SK-N-SH (cell line): ENCODE measurements at regions not wholly inside any gene's neighbourhood (a gene's known extent, or its start where the extent isn't known, plus 50 kb on each side); places are given as distances from the start of the nearest gene placed in this dataset.

Source experiments
- CTCF ChIA-PET: fragments of 300-600, 350-600 bp; formaldehyde crosslinking; extraction: SDS; loops from one replicate; lab custom pipeline; 2021; lab: Yijun Ruan, JAX
- POLR2A ChIA-PET: fragments of 350-600 bp; sonication (Branson Sonifier 250); formaldehyde crosslinking; extraction: SDS; loops from one replicate; lab custom pipeline; 2020; ENCODE audit warnings: antibody characterized with exemption, inconsistent platforms; lab: Yijun Ruan, JAX
- DNase-seq: peaks from one replicate; pipeline ENCODE4 v3.0.0; 2012
- H2AFZ ChIP-seq: fragments of 200-600 bp; sonication (generic); 2 replicates; pipeline ENCODE4 v1.8.1; 2016; ENCODE audit warnings: antibody characterized with exemption, mild to moderate bottlenecking, low read depth
- H3F3A ChIP-seq: fragments of 200-600 bp; sonication (generic); replicated peaks from 2 replicates; pipeline ENCODE3; 2016; ENCODE audit warnings: antibody characterized with exemption, mild to moderate bottlenecking; ENCODE audit not compliant: insufficient read depth
- H3K27ac ChIP-seq, 2 experiments: fragments of 200-500 bp in 1 of 2; fragments of 200-600 bp in 1 of 2; sonication (Bioruptor generic) in 1 of 2; sonication (generic), shearing (Covaris generic) in 1 of 2; 2 replicates each; pipeline versions ENCODE4 v1.5.1 to v1.6.1; 2014 to 2016; ENCODE audit warnings: low read depth in 2 of 2, inconsistent platforms in 1 of 2, low read length in 1 of 2, mild to moderate bottlenecking in 1 of 2, mixed read lengths in 1 of 2
- H3K27me3 ChIP-seq: fragments of 200-600 bp; sonication (generic), shearing (Covaris generic); 2 replicates; pipeline ENCODE4 v1.6.1; 2016; ENCODE audit warnings: mixed run types; ENCODE audit not compliant: insufficient read depth
- H3K36me3 ChIP-seq, 2 experiments: fragments of 200-500 bp in 1 of 2; fragments of 200-600 bp in 1 of 2; sonication (Bioruptor generic) in 1 of 2; sonication (generic) in 1 of 2; replicated peaks in 1 of 2; 2 replicates each; pipeline versions ENCODE3 to v1.5.1; 2014 to 2016; ENCODE audit warnings: low read length in 1 of 2, mild to moderate bottlenecking in 1 of 2; ENCODE audit not compliant: insufficient read depth in 2 of 2, control insufficient read depth in 1 of 2
- H3K4me1 ChIP-seq, 2 experiments: fragments of 200-500 bp in 1 of 2; fragments of 200-600 bp in 1 of 2; sonication (Bioruptor generic) in 1 of 2; sonication (generic), shearing (Covaris generic) in 1 of 2; 2 replicates each; pipeline versions ENCODE4 v1.5.1 to v1.6.1; 2014 to 2016; ENCODE audit warnings: low read depth in 1 of 2, low read length in 1 of 2, mixed run types in 1 of 2; ENCODE audit not compliant: insufficient read depth in 2 of 2, control insufficient read depth in 1 of 2
- H3K4me2 ChIP-seq: fragments of 200-600 bp; sonication (generic), shearing (Covaris generic); 2 replicates; pipeline ENCODE4 v1.6.1; 2017; ENCODE audit warnings: mixed run types
- H3K4me3 ChIP-seq, 2 experiments: fragments of 200-500 bp in 1 of 2; fragments of 200-600 bp in 1 of 2; sonication (Bioruptor generic) in 1 of 2; sonication (generic), shearing (Covaris generic) in 1 of 2; 2 replicates each; pipeline versions ENCODE4 v1.5.1 to v1.8.1; 2014 to 2016; ENCODE audit warnings: low read depth in 2 of 2, inconsistent platforms in 1 of 2, low read length in 1 of 2, mild to moderate bottlenecking in 1 of 2, mixed read lengths in 1 of 2, moderate library complexity in 1 of 2
- H3K79me2 ChIP-seq: fragments of 200-600 bp; sonication (generic); 2 replicates; pipeline ENCODE4 v1.8.1; 2017; ENCODE audit warnings: mild to moderate bottlenecking; ENCODE audit not compliant: insufficient read depth
- H3K9ac ChIP-seq: fragments of 200-600 bp; sonication (generic); 2 replicates; pipeline ENCODE4 v1.6.1; 2017; ENCODE audit warnings: mixed run types
- H3K9me2 ChIP-seq: fragments of 200-600 bp; sonication (generic); 2 replicates; pipeline ENCODE4 v1.6.1; 2017; ENCODE audit warnings: mixed run types
- H3K9me3 ChIP-seq: fragments of 200-600 bp; sonication (generic); 2 replicates; pipeline ENCODE4 v1.6.1; 2017; ENCODE audit warnings: mixed run types, mild to moderate bottlenecking, moderate library complexity
- H4K20me1 ChIP-seq: fragments of 200-600 bp; sonication (generic); 2 replicates; pipeline ENCODE4 v1.6.1; 2017; ENCODE audit warnings: mild to moderate bottlenecking, mixed run types; ENCODE audit not compliant: insufficient read depth
- CHD2 ChIP-seq: fragments of 150-350 bp; IDR thresholded peaks from 2 replicates; pipeline ENCODE4 v1.6.1; 2018; ENCODE audit warnings: low read length; ENCODE audit not compliant: partially characterized antibody
- EZH2phosphoT487 ChIP-seq: fragments of 200-600 bp; sonication (generic); IDR thresholded peaks from 2 replicates; pipeline ENCODE4 v1.6.1; 2017; ENCODE audit warnings: low read depth, mixed run types, mild to moderate bottlenecking, antibody characterized with exemption, moderate library complexity, borderline replicate concordance
- FOSL2 ChIP-seq: IDR thresholded peaks from 2 replicates; pipeline ENCODE4 v1.4.0; 2012; ENCODE audit warnings: low read depth, mild to moderate bottlenecking, moderate library complexity, borderline replicate concordance
- FOXJ3 ChIP-seq: sonication (generic); formaldehyde crosslinking; IDR thresholded peaks from 2 replicates; pipeline ENCODE4 v1.5.1; 2020; ENCODE audit warnings: mild to moderate bottlenecking, missing genetic modification reagents
- GABPA ChIP-seq: IDR thresholded peaks from 2 replicates; pipeline ENCODE4 v1.4.0; 2012; ENCODE audit warnings: low read depth, mild to moderate bottlenecking
- JUND ChIP-seq: IDR thresholded peaks from 2 replicates; pipeline ENCODE4 v1.4.0; 2012
- MAX ChIP-seq: IDR thresholded peaks from 2 replicates; pipeline ENCODE4 v1.4.0; 2012; ENCODE audit warnings: low read depth
- MEF2A ChIP-seq: IDR thresholded peaks from 2 replicates; pipeline ENCODE4 v1.4.0; 2012; ENCODE audit warnings: low read depth, borderline replicate concordance
- MXI1 ChIP-seq: IDR thresholded peaks from 2 replicates; pipeline ENCODE4 v1.6.1; 2012; ENCODE audit warnings: mild to moderate bottlenecking, low read depth, low read length, improper control_type of control experiment
- NRF1 ChIP-seq: IDR thresholded peaks from 2 replicates; pipeline ENCODE4 v1.6.1; 2012; ENCODE audit warnings: low read depth, mild to moderate bottlenecking, low read length
- RAD21 ChIP-seq: IDR thresholded peaks from 2 replicates; pipeline ENCODE4 v1.6.1; 2012; ENCODE audit warnings: mild to moderate bottlenecking, low read length
- RXRA ChIP-seq: IDR thresholded peaks from 2 replicates; pipeline ENCODE4 v1.4.0; 2012; ENCODE audit warnings: low read depth, mild to moderate bottlenecking, borderline replicate concordance
- SIN3A ChIP-seq: IDR thresholded peaks from 2 replicates; pipeline ENCODE4 v1.6.1; 2012; ENCODE audit warnings: low read depth, mild to moderate bottlenecking, low read length, moderate library complexity, borderline replicate concordance
- SMC3 ChIP-seq: IDR thresholded peaks from 2 replicates; pipeline ENCODE4 v1.6.1; 2012; ENCODE audit warnings: low read depth, low read length, improper control_type of control experiment
- TCF12 ChIP-seq: IDR thresholded peaks from 2 replicates; pipeline ENCODE4 v1.4.0; 2012
- ZBTB33 ChIP-seq: IDR thresholded peaks from 2 replicates; pipeline ENCODE4 v1.4.0; 2012; ENCODE audit warnings: low read depth, borderline replicate concordance
- whole genome bisulfite sequencing: methylation state at CpG from one replicate; pipeline ENCODE4 v1.1.6; 2017; ENCODE audit warnings: low lambda C conversion rate; 5-methylcytosine and 5-hydroxymethylcytosine counted together

- H3K4me1 ChIP-seq: no peaks in the 10 kb centered on the region
- no peak overlapping the region for H3K27ac ChIP-seq
- H3K4me2 ChIP-seq: no peak overlapping the region
- no peaks in the 10 kb centered on the region for H3K36me3 ChIP-seq
- H4K20me1 ChIP-seq: no peaks in the 10 kb centered on the region
- H3K27me3 ChIP-seq: no peaks in the 10 kb centered on the region
- no peaks in the 10 kb centered on the region for H3K79me2 ChIP-seq
- no peak for DNase-seq
- WGBS: 41% methylated on average over 16 of the region's 16 CpGs
- H3K9me3 ChIP-seq: no peaks in the 10 kb centered on the region
- no peak overlapping the region for H3K4me3 ChIP-seq
- no peak overlapping the region for H2AFZ ChIP-seq
- H3F3A ChIP-seq: no peaks in the 10 kb centered on the region
- H3K9ac ChIP-seq: no peak overlapping the region
- ChIA-PET POLR2A (no interaction called here), CTCF (interaction anchor here (1.3 kb wide), 1 partner anchor 14 kb away, joined by 3 read pairs; no protein-coding TSS in a partner anchor)
- no peaks in the 10 kb centered on the region for H3K9me2 ChIP-seq
- no peak for TF ChIP-seq EZH2phosphoT487
- no peak for TF ChIP-seq SMC3
- TF ChIP-seq NRF1: no peak
- no peak for TF ChIP-seq TCF12
- TF ChIP-seq FOXJ3: no peak
- no peak for TF ChIP-seq CHD2
- no peak for TF ChIP-seq JUND
- TF ChIP-seq ZBTB33: no peak
- no peak for TF ChIP-seq RAD21
- no peak for TF ChIP-seq SIN3A
- no peak for TF ChIP-seq MAX
- TF ChIP-seq MXI1: no peak
- no peak for TF ChIP-seq MEF2A
- no peak for TF ChIP-seq GABPA
- TF ChIP-seq RXRA: no peak
- no peak for TF ChIP-seq FOSL2
Measured at GRCh38 chr1:4960782-4961475, 306.5 kb downstream of the AJAP1 start.

DNA sequence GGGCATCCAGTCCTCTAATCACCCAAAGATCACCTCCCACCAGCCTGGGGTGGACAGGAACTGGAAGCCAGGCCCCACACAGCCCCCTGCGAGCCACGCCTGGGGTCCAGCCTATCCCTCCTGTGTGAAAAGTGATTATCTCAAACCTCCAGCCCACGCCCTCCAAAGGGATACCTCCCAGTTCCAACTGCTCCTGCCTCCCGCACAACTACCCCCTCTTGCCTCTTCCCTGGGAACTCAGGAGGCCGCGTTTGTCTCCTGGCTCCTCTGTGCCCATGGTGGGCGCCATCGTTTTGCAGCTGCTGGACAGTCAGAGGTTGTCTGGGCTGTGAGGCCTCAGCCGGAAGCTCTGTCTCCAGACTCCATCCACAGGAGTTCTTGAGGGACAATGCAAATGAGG lies 305.9 kb downstream of the AJAP1 start:
- Histone ChIP-seq H3K36me3 (no peaks in the 10 kb centered on the region), H3K9me2 (no peaks in the 10 kb centered on the region), H3K9me3 (no peaks in the 10 kb centered on the region), H3K79me2 (no peaks in the 10 kb centered on the region), H3K4me1 (no peaks in the 10 kb centered on the region), H3K4me2 (no peak overlapping the region), H3K9ac (no peak overlapping the region), H4K20me1 (no peaks in the 10 kb centered on the region), H2AFZ (no peak overlapping the region), H3F3A (no peaks in the 10 kb centered on the region), H3K27me3 (no peaks in the 10 kb centered on the region), H3K27ac (no peak overlapping the region), H3K4me3 (no peak overlapping the region)
- ChIA-PET POLR2A (no interaction called here), CTCF (no interaction called here)
- WGBS: 29% methylated on average over 9 of the region's 9 CpGs
- TF ChIP-seq EZH2phosphoT487 (no peak), RAD21 (no peak)
- DNase-seq: no peak
